Fibroblast of lung (primary cell): ENCODE measurements at regions not wholly inside any gene's neighbourhood (a gene's known extent, or its start where the extent isn't known, plus 50 kb on each side); places are given as distances from the start of the nearest gene placed in this dataset.

ENCODE experiments used
- CTCF ChIP-seq, 2 donors: IDR thresholded peaks in 1 of 2; conservative IDR thresholded peaks in 1 of 2; 1 replicate in 1 of 2; 2 replicates in 1 of 2; pipeline ENCODE4 v1.5.1; 2011 to 2012; ENCODE audit warnings: low read length in 2 of 2, control low read depth in 1 of 2, inconsistent platforms in 1 of 2, low read depth in 1 of 2, mild to moderate bottlenecking in 1 of 2
- EZH2 ChIP-seq: IDR thresholded peaks from 2 replicates; pipeline ENCODE4 v1.5.1; 2012; ENCODE audit warnings: low read length, control low read depth, mild to moderate bottlenecking; ENCODE audit errors: missing control alignments

GRCh38 chr13:82993417-82993816, 888.9 kb downstream of the SLITRK1 start:
- TF ChIP-seq CTCF (conservative IDR thresholded peaks at IDR 0.05 in 1 of 2, IDR thresholded peaks at IDR 0.05 in 1 of 2; ENCODE audit: low read depth in 1 of 2, low read length in 2 of 2): no peak
- no peak for TF ChIP-seq EZH2
